GM23338 (cell line): ENCODE measurements at regions not wholly inside any gene's neighbourhood (a gene's known extent, or its start where the extent isn't known, plus 50 kb on each side); places are given as distances from the start of the nearest gene placed in this dataset.

Experiments
- ATAC-seq: fragments of 200-7000 bp; cut with Tn5 transposase; 3 replicates; pipeline ENCODE4 v1.9.1; 2020
- DNase-seq: peaks from one replicate; pipeline ENCODE4 v3.0.0-alpha.2; 2015; ENCODE audit warnings: low spot score
- H2AFZ ChIP-seq: fragments of 200-600 bp; sonication (generic); 2 replicates; pipeline ENCODE4 v1.8.0; 2016; ENCODE audit warnings: antibody characterized with exemption, mild to moderate bottlenecking, moderate library complexity
- H3F3A ChIP-seq: fragments of 200-600 bp; sonication (generic); replicated peaks from 2 replicates; pipeline ENCODE4 v1.8.0; 2017; ENCODE audit warnings: antibody characterized with exemption, mixed run types, low read depth
- H3K27ac ChIP-seq: fragments of 200-600 bp; sonication (generic); 2 replicates; pipeline ENCODE4 v1.6.1; 2016; ENCODE audit warnings: low read depth
- H3K27me3 ChIP-seq: fragments of 200-600 bp; sonication (generic); 2 replicates; pipeline ENCODE4 v1.8.0; 2016; ENCODE audit warnings: mild to moderate bottlenecking, mixed run types, moderate library complexity; ENCODE audit not compliant: insufficient read depth
- H3K36me3 ChIP-seq: fragments of 200-600 bp; sonication (generic); 2 replicates; pipeline ENCODE4 v1.8.0; 2016; ENCODE audit warnings: mild to moderate bottlenecking; ENCODE audit not compliant: insufficient read depth
- H3K4me1 ChIP-seq: fragments of 200-600 bp; sonication (generic); 2 replicates; pipeline ENCODE4 v1.8.0; 2016; ENCODE audit warnings: mild to moderate bottlenecking, moderate library complexity; ENCODE audit not compliant: insufficient read depth
- H3K4me2 ChIP-seq: fragments of 200-600 bp; sonication (generic); 2 replicates; pipeline ENCODE4 v1.7.1; 2017; ENCODE audit warnings: mixed run types
- H3K4me3 ChIP-seq: fragments of 200-600 bp; sonication (generic); 2 replicates; pipeline ENCODE4 v1.6.1; 2016; ENCODE audit warnings: mixed run types
- H3K79me2 ChIP-seq: fragments of 200-600 bp; sonication (generic); replicated peaks from 2 replicates; pipeline ENCODE4 v1.8.0; 2017; ENCODE audit warnings: mild to moderate bottlenecking; ENCODE audit not compliant: insufficient read depth
- H3K9me2 ChIP-seq: fragments of 200-600 bp; sonication (generic); 2 replicates; pipeline ENCODE4 v1.8.0; 2017; ENCODE audit not compliant: insufficient read depth
- H4K20me1 ChIP-seq: fragments of 200-600 bp; sonication (generic); replicated peaks from 2 replicates; pipeline ENCODE4 v1.8.0; 2017; ENCODE audit warnings: mild to moderate bottlenecking; ENCODE audit not compliant: insufficient read depth
- H3K27ac Mint-ChIP-seq: 2 replicates; pipeline ENCODE4 v1.8.0; 2020; ENCODE audit warnings: inconsistent platforms, mild to moderate bottlenecking, moderate library complexity, mixed read lengths
- H3K27me3 Mint-ChIP-seq: 3 replicates; pipeline ENCODE4 v1.8.0; 2022; ENCODE audit warnings: low read depth, mild to moderate bottlenecking, moderate library complexity, mixed read lengths, inconsistent platforms; ENCODE audit not compliant: insufficient read depth, poor library complexity
- H3K36me3 Mint-ChIP-seq: 3 replicates; pipeline ENCODE4 v1.8.0; 2021; ENCODE audit warnings: low read depth, mild to moderate bottlenecking, inconsistent platforms, moderate library complexity, mixed read lengths
- H3K4me1 Mint-ChIP-seq: 3 replicates; pipeline ENCODE4 v1.8.0; 2020; ENCODE audit warnings: mild to moderate bottlenecking, inconsistent platforms, mixed read lengths
- H3K4me3 Mint-ChIP-seq: 3 replicates; pipeline ENCODE4 v1.8.0; 2021; ENCODE audit warnings: moderate library complexity, mild to moderate bottlenecking, inconsistent platforms, mixed read lengths
- H3K9me3 Mint-ChIP-seq: 3 replicates; pipeline ENCODE4 v1.8.0; 2020; ENCODE audit warnings: moderate library complexity, mild to moderate bottlenecking, inconsistent platforms, mixed read lengths
- CREB1 ChIP-seq: fragments of 250-450 bp; sonication (Bioruptor Pico); IDR thresholded peaks from 2 replicates; pipeline ENCODE4 v1.5.0; 2020; ENCODE audit warnings: low read depth, mild to moderate bottlenecking, moderate library complexity
- EZH2phosphoT487 ChIP-seq: fragments of 200-600 bp; sonication (generic); IDR thresholded peaks from one replicate; pipeline ENCODE4 v1.8.1; 2018; ENCODE audit warnings: antibody characterized with exemption; ENCODE audit not compliant: unreplicated experiment
- JUNB ChIP-seq: IDR thresholded peaks from one replicate; pipeline ENCODE4 v1.6.1; 2016; ENCODE audit warnings: antibody characterized with exemption; ENCODE audit not compliant: unreplicated experiment
- NANOG ChIP-seq: IDR thresholded peaks from 2 replicates; pipeline ENCODE4 v1.6.1; 2016; ENCODE audit warnings: antibody characterized with exemption, borderline replicate concordance
- REST ChIP-seq: IDR thresholded peaks from one replicate; pipeline ENCODE4 v1.6.1; 2018; ENCODE audit warnings: antibody characterized with exemption; ENCODE audit not compliant: unreplicated experiment
- ZNF331 ChIP-seq: fragments of 250-450 bp; sonication (Bioruptor Pico); IDR thresholded peaks from 2 replicates; pipeline ENCODE4 v1.5.0; 2020; ENCODE audit warnings: low read depth, mild to moderate bottlenecking, moderate library complexity
- TF ChIP-seq, protein P1 (sequence below), 2 experiments: fragments of 200-600 bp in 1 of 2; sonication (generic) in 1 of 2; conservative IDR thresholded peaks; 2 replicates each; pipeline versions ENCODE4 v1.5.1 to v1.6.1; 2016 to 2017; ENCODE audit warnings: antibody characterized with exemption in 2 of 2, low read depth in 2 of 2, mild to moderate bottlenecking in 2 of 2, moderate library complexity in 1 of 2
- TF ChIP-seq, protein P2 (sequence below): IDR thresholded peaks from 2 replicates; pipeline ENCODE4 v1.6.1; 2016; ENCODE audit warnings: antibody characterized with exemption

DNA sequence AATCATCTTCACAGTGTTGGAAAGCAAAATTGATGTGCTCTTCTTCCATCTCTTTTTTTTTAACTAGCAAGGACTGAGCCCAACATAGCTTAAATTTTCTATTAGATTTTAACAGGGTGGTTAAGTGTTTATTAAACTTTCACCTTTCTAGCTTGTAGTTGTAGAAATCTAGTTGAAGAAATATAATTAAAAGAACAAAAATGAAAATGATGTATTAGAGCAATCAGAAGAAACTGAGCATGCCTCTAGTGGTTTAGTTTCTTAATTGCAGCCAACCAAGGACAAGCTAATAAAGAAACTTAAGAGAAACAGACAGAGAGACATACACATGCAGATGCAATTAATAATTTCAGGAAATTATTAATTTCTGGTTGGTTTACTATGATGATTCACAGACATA lies 673.0 kb upstream of the LMO3 start:
- DNase-seq, result peak; percentile 26
- no peak overlapping the region for H2AFZ ChIP-seq
- H3K36me3 ChIP-seq, result no peaks in the 10 kb centered on the region
- Mint-ChIP-seq H3K27me3 (no peaks in the 10 kb centered on the region), H3K36me3 (peaks cover 8% of the 10 kb centered on the region), H3K4me1 (no peaks in the 10 kb centered on the region), H3K4me3 (no peak overlapping the region), H3K9me3 (peaks cover 13% of the 10 kb centered on the region), H3K27ac (no peak overlapping the region)
- TF ChIP-seq REST (no peak), ZNF331 (no peak), CREB1 (CRISPR knock-in tag) (no peak)
- TF ChIP-seq, protein P1, sequence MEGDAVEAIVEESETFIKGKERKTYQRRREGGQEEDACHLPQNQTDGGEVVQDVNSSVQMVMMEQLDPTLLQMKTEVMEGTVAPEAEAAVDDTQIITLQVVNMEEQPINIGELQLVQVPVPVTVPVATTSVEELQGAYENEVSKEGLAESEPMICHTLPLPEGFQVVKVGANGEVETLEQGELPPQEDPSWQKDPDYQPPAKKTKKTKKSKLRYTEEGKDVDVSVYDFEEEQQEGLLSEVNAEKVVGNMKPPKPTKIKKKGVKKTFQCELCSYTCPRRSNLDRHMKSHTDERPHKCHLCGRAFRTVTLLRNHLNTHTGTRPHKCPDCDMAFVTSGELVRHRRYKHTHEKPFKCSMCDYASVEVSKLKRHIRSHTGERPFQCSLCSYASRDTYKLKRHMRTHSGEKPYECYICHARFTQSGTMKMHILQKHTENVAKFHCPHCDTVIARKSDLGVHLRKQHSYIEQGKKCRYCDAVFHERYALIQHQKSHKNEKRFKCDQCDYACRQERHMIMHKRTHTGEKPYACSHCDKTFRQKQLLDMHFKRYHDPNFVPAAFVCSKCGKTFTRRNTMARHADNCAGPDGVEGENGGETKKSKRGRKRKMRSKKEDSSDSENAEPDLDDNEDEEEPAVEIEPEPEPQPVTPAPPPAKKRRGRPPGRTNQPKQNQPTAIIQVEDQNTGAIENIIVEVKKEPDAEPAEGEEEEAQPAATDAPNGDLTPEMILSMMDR (conservative IDR thresholded peaks at IDR 0.05; ENCODE audit: low read depth in 2 of 2), result peak in 1 of 2 experiments; percentile 64; a peak in 3 of 4 replicates
- TF ChIP-seq, protein P2, sequence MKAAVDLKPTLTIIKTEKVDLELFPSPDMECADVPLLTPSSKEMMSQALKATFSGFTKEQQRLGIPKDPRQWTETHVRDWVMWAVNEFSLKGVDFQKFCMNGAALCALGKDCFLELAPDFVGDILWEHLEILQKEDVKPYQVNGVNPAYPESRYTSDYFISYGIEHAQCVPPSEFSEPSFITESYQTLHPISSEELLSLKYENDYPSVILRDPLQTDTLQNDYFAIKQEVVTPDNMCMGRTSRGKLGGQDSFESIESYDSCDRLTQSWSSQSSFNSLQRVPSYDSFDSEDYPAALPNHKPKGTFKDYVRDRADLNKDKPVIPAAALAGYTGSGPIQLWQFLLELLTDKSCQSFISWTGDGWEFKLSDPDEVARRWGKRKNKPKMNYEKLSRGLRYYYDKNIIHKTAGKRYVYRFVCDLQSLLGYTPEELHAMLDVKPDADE, result no peak
- H3K9me2 ChIP-seq, result peaks cover 3% of the 10 kb centered on the region; the same call in 1 of the 2 replicates
- no peak overlapping the region for H3K4me2 ChIP-seq
- no peaks in the 10 kb centered on the region for H3K79me2 ChIP-seq
- no peak overlapping the region for H3K27ac ChIP-seq
- H4K20me1 ChIP-seq, result no peaks in the 10 kb centered on the region
- no peaks in the 10 kb centered on the region for H3F3A ChIP-seq
- no peak for ATAC-seq
- no peak overlapping the region for H3K4me3 ChIP-seq
- no peaks in the 10 kb centered on the region for H3K4me1 ChIP-seq
- H3K27me3 ChIP-seq, result no peaks in the 10 kb centered on the region

DNA sequence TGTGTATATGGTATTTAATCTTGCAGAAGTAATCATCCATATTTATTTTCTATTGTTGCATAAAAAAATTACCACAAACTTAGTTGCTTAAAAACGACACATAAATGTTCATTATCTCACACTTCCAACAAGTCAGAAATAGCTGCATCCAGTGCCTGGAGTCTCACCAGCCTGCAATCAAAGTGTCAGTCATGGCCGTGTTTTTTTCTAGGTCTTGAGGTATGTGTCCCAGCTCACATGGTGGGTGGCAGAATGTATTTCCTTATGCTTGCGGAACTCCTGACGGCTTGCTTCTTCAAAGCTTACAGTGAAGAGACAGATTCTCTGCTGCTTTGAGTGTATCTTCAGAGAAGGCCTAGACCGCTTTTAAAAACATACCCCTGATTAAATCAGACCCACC lies 670.2 kb upstream of the LMO3 start:
- H3K27ac Mint-ChIP-seq, result no peak overlapping the region
- no peak overlapping the region for H2AFZ ChIP-seq
- no peaks in the 10 kb centered on the region for H3K4me1 ChIP-seq
- no peaks in the 10 kb centered on the region for H3K9me3 Mint-ChIP-seq
- H3K27me3 Mint-ChIP-seq, result no peaks in the 10 kb centered on the region
- H3K4me3 Mint-ChIP-seq, result no peak overlapping the region
- H3K4me2 ChIP-seq, result no peak overlapping the region
- no peaks in the 10 kb centered on the region for H3K36me3 ChIP-seq
- ATAC-seq (no peak), DNase-seq (no peak)
- H4K20me1 ChIP-seq, result no peaks in the 10 kb centered on the region
- no peaks in the 10 kb centered on the region for H3K79me2 ChIP-seq
- H3K36me3 Mint-ChIP-seq, result no peaks in the 10 kb centered on the region; the same call in 2 of the 3 replicates
- no peak overlapping the region for H3K4me3 ChIP-seq
- H3K27ac ChIP-seq, result no peak overlapping the region
- no peaks in the 10 kb centered on the region for H3K9me2 ChIP-seq
- no peaks in the 10 kb centered on the region for H3K27me3 ChIP-seq
- H3F3A ChIP-seq, result no peaks in the 10 kb centered on the region
- H3K4me1 Mint-ChIP-seq, result no peaks in the 10 kb centered on the region
- TF ChIP-seq EZH2phosphoT487 (no peak), NANOG (no peak), JUNB (no peak), CREB1 (CRISPR knock-in tag) (no peak), ZNF331 (no peak)
- TF ChIP-seq, protein P1 (conservative IDR thresholded peaks at IDR 0.05; ENCODE audit: low read depth in 2 of 2), result no peak
- TF ChIP-seq, protein P2, result no peak
